ENCODE measurements at regions not wholly inside any gene's neighbourhood (a gene's known extent, or its start where the extent isn't known, plus 50 kb on each side); places are given as distances from the start of the nearest gene placed in this dataset.

DNA sequence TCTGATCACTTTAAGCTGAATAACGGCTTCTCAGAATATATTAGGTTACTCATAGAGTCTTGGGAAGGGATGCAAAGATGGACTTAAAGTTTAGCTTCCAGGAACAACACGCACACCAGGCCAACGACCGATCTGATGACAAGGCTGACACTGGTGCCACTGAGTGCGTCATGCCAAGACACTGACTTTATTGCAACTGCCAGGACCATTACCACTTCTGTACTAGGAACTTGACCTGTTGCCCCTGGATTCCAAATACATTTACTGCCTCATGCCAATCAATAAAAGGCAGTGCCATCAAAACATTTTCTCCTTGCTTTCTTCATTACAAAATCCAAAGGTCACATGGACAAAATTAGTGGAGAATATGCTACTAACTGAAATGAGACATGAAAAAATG lies 505.9 kb upstream of the CTSO start:
- TF ChIP-seq, protein P1, sequence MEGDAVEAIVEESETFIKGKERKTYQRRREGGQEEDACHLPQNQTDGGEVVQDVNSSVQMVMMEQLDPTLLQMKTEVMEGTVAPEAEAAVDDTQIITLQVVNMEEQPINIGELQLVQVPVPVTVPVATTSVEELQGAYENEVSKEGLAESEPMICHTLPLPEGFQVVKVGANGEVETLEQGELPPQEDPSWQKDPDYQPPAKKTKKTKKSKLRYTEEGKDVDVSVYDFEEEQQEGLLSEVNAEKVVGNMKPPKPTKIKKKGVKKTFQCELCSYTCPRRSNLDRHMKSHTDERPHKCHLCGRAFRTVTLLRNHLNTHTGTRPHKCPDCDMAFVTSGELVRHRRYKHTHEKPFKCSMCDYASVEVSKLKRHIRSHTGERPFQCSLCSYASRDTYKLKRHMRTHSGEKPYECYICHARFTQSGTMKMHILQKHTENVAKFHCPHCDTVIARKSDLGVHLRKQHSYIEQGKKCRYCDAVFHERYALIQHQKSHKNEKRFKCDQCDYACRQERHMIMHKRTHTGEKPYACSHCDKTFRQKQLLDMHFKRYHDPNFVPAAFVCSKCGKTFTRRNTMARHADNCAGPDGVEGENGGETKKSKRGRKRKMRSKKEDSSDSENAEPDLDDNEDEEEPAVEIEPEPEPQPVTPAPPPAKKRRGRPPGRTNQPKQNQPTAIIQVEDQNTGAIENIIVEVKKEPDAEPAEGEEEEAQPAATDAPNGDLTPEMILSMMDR (IDR thresholded peaks at IDR 0.05), result no peak
- ChIA-PET POLR2A (no interaction called here), CTCF (no interaction called here)
- Mint-ChIP-seq H3K36me3 (ENCODE audit: low read depth) (no peaks in the 10 kb centered on the region), H3K27me3 (no peaks in the 10 kb centered on the region), H3K4me3 (no peak overlapping the region), H3K4me1 (ENCODE audit: low read depth) (no peaks in the 10 kb centered on the region), H3K9me3 (peaks cover 3% of the 10 kb centered on the region), H3K27ac (no peak overlapping the region)
- no peak for DNase-seq
- intact Hi-C loops (cut with micrococcal nuclease), result no loop called here
- ATAC-seq, result no peak

DNA sequence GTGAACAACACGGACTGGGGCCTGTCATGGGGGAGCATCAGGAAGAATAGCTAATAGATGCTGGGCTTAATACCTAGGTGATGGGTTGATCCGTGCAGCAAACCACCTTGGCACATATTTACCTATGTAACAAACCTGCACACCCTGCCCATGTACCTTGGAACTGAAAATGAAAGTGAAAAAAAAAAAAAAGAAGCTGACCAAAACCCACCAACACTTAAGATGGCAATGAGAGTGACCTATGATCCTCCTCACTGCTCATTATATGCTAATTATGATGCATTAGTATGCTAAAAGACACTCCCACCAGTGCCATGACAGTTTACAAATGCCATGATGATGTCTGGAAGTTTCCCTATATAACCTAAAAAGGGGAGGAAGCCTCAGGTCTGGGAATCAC lies 503.2 kb upstream of the CTSO start:
- H3K27ac Mint-ChIP-seq, result no peak overlapping the region
- peaks cover 5% of the 10 kb centered on the region for H3K9me3 Mint-ChIP-seq
- DNase-seq (no peak), ATAC-seq (no peak)
- ChIA-PET CTCF (no interaction called here), POLR2A (no interaction called here)
- H3K4me1 Mint-ChIP-seq (ENCODE audit: low read depth), result no peaks in the 10 kb centered on the region
- H3K4me3 Mint-ChIP-seq, result no peak overlapping the region
- no peaks in the 10 kb centered on the region for H3K36me3 Mint-ChIP-seq (ENCODE audit: low read depth)
- TF ChIP-seq, protein P1 (IDR thresholded peaks at IDR 0.05), result no peak
- H3K27me3 Mint-ChIP-seq, result no peaks in the 10 kb centered on the region
- intact Hi-C loops (cut with micrococcal nuclease), result no loop called here

DNA sequence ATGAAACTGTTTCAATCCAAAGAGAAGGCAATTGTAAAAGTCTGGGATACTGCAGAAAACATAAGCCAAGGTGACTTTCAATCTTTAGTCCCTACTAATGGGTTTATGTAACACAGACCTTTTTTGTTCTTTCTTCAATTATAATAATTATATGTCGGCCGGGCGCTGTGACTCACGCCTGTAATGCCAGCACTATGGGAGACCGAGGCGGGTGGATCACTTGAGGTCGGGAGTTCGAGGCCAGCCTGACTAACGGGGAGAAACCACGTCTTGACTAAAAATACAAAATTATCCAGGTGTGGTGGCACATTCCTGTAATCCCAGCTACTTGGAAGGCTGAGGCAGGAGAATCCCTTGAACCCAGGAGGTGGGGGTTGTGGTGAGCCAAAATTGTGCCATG lies 489.8 kb upstream of the CTSO start:
- Mint-ChIP-seq H3K4me1 (ENCODE audit: low read depth) (no peaks in the 10 kb centered on the region), H3K27ac (no peak overlapping the region)
- TF ChIP-seq, protein P1 (IDR thresholded peaks at IDR 0.05), result no peak

DNA sequence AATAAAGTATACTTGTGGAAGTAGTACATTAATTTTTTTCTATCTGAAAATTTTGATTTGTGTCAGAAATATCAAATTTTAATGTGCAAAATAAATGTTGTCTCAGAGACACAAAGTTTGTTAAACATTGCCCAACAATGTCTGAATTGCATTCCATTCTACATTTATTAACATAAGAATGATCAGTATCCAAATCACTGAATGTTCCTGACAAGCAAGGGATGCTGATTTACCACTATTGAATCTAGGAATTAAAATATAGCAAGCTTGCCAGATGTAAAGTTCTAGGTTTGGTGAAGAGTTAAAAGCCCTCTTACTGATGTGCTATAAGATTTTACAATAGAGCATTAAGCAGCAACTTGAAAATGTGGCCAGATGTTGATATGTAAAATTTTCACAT lies 489.2 kb upstream of the CTSO start:
- no peaks in the 10 kb centered on the region for H3K4me1 Mint-ChIP-seq (ENCODE audit: low read depth)
- TF ChIP-seq, protein P1 (IDR thresholded peaks at IDR 0.05), result no peak
- no peaks in the 10 kb centered on the region for H3K27me3 Mint-ChIP-seq
- no peaks in the 10 kb centered on the region for H3K9me3 Mint-ChIP-seq
- no peak overlapping the region for H3K27ac Mint-ChIP-seq
- CTCF ChIA-PET, result no interaction called here
- no peak for DNase-seq
- no peak overlapping the region for H3K4me3 Mint-ChIP-seq
- H3K36me3 Mint-ChIP-seq (ENCODE audit: low read depth), result no peaks in the 10 kb centered on the region
- intact Hi-C loops (cut with micrococcal nuclease), result no loop called here
- ATAC-seq, result no peak
- POLR2A ChIA-PET, result no interaction called here

More for the DNA sequence above, 489.8 kb upstream of the CTSO start:
- no peaks in the 10 kb centered on the region for H3K36me3 Mint-ChIP-seq (ENCODE audit: low read depth)
- ATAC-seq, result no peak
- no peaks in the 10 kb centered on the region for H3K9me3 Mint-ChIP-seq
- ChIA-PET CTCF (no interaction called here), POLR2A (no interaction called here)
- no peaks in the 10 kb centered on the region for H3K27me3 Mint-ChIP-seq
- intact Hi-C loops (cut with micrococcal nuclease), result no loop called here
- no peak overlapping the region for H3K4me3 Mint-ChIP-seq
- DNase-seq, result no peak

DNA sequence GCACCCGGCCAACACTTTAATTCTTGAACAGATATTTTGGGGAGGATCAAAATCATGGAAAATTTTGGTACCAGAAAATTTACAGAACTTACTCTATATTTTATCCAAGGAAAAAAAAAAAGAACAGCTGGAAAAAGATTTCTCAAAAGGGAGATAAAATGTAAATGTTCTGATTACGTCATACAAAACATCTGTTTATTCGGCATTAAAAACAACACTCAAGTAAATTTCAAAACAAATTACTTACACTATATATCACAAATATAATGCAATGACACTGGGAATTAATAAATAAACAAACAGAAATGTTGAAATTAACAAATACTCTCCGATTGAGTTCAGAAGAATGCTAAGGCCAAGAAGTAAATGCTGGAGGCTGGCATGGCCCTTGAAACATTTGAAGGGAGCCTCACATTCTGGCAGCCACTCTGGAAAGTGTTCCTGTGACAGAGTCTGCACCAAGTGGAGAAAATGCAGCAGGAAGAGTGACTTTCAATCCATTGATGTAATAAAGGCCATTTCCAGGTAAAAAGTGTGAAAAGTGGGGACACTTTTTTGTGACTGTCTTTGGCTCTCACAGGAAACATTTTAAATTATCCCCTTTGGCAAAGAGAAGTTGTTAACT lies 486.0 kb upstream of the CTSO start:
- POLR2A ChIA-PET, result no interaction called here
- ATAC-seq (no peak), DNase-seq (no peak)
- Mint-ChIP-seq H3K4me1 (ENCODE audit: low read depth) (no peaks in the 10 kb centered on the region), H3K27ac (no peak overlapping the region), H3K4me3 (no peak overlapping the region), H3K27me3 (no peaks in the 10 kb centered on the region), H3K36me3 (ENCODE audit: low read depth) (no peaks in the 10 kb centered on the region), H3K9me3 (peaks cover 2% of the 10 kb centered on the region)
- CTCF ChIA-PET, result no interaction called here
- intact Hi-C loops (cut with micrococcal nuclease), result no loop called here
- TF ChIP-seq, protein P1 (IDR thresholded peaks at IDR 0.05), result no peak

All from activated CD8-positive, alpha-beta T cell treated with anti-CD3 and anti-CD28 coated beads for 36 hours (primary cell).